Choroid plexus epithelial cell (primary cell): ENCODE measurements at regions not wholly inside any gene's neighbourhood (a gene's known extent, or its start where the extent isn't known, plus 50 kb on each side); places are given as distances from the start of the nearest gene placed in this dataset.

ENCODE experiments used
- DNase-seq: peaks from one replicate; pipeline ENCODE4 v3.0.0-alpha.2; 2010; ENCODE audit warnings: low read depth
- H3K4me3 ChIP-seq: 2 replicates; pipeline ENCODE4 v1.5.1; 2011; ENCODE audit warnings: low read depth, mild to moderate bottlenecking, control low read depth, low read length, moderate library complexity
- TF ChIP-seq, protein P1 (sequence below): conservative IDR thresholded peaks from 2 replicates; pipeline ENCODE4 v1.5.1; 2011; ENCODE audit warnings: low read depth, mild to moderate bottlenecking, control low read depth, inconsistent platforms, low read length, moderate library complexity

DNA sequence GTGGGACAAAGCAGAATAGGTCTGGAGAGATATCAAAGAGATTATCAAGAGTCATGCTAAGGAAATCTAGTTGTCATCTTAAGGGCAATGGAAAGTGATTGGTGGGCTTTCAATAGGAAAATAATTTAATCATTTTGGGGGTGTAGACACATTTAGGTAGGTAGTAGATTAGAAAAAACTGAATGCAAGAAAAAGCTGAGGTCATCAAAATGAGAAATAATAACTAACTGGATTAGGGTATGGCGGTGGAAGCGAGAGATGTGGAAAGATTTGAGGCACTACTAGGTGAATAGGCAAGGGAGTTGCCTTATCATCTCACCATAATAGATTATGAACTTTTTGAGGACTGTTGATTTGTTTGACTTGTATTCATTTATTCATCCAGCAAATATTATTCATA is 393.2 kb upstream of the ZNF608 start:
- H3K4me3 ChIP-seq, result no peak overlapping the region
- TF ChIP-seq, protein P1, sequence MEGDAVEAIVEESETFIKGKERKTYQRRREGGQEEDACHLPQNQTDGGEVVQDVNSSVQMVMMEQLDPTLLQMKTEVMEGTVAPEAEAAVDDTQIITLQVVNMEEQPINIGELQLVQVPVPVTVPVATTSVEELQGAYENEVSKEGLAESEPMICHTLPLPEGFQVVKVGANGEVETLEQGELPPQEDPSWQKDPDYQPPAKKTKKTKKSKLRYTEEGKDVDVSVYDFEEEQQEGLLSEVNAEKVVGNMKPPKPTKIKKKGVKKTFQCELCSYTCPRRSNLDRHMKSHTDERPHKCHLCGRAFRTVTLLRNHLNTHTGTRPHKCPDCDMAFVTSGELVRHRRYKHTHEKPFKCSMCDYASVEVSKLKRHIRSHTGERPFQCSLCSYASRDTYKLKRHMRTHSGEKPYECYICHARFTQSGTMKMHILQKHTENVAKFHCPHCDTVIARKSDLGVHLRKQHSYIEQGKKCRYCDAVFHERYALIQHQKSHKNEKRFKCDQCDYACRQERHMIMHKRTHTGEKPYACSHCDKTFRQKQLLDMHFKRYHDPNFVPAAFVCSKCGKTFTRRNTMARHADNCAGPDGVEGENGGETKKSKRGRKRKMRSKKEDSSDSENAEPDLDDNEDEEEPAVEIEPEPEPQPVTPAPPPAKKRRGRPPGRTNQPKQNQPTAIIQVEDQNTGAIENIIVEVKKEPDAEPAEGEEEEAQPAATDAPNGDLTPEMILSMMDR, result no peak

DNA sequence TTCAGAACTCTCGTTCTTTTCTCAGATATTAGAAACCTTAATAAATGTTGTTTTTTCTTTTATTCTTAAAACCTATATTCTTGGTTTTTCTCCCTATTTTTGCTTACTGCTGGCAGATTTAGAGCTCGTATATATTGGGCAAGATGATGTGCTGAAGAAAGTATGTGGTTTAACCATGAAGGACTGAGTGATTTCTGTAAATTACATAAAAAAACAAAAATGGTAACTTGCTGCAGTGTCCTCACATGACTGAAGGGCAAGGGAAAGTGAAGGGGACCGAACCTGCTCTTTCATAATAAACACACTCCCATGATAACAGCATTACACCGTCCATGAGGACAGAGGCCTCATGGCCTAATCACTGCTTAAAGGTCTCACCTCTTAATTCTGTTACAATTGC is 393.8 kb upstream of the ZNF608 start:
- TF ChIP-seq, protein P1, result no peak
- DNase-seq, result peak; percentile 14
- H3K4me3 ChIP-seq, result no peak overlapping the region

More for the DNA sequence above, 393.2 kb upstream of the ZNF608 start:
- DNase-seq, result no peak

DNA sequence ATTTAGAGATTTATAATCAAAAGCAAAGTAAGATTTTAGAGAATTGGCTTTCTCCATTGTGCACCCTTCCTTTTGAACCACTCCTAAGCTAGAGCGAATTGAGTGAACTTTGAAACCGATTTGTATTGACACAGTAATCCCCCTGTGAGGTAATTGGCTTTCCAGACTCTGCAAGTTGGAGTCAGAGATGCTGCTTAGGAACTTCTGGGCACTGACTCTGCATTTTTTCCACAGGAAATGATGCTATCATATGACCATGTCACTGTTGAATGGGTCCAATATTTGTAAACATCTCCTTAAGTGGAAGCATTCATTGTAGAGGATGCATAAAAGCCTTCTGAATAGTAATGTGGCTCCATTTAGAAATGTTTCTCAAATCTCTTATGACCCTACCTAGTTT is 394.4 kb upstream of the ZNF608 start:
- TF ChIP-seq, protein P1, result no peak
- peak; percentile 81 for DNase-seq

DNA sequence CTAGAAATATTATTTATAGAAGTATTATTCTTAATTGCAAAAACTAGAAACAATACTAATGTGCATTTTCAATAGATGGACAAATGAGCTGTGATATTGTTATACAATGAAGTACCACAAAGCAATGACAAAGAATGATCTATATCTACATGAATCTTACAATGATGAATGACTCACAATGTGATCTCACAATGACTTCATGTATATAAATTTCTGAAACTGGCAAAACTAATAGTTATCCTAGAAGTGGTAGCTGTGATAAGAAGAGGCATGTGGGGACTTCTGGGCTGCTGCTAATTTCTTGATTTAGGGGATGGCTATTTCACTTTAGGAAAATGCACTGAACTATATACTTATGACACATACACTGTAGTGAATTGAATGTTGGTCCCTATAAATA is 396.0 kb upstream of the ZNF608 start:
- no peak overlapping the region for H3K4me3 ChIP-seq
- no peak for DNase-seq
- TF ChIP-seq, protein P1, result no peak

More for the DNA sequence above, 394.4 kb upstream of the ZNF608 start:
- no peak overlapping the region for H3K4me3 ChIP-seq

DNA sequence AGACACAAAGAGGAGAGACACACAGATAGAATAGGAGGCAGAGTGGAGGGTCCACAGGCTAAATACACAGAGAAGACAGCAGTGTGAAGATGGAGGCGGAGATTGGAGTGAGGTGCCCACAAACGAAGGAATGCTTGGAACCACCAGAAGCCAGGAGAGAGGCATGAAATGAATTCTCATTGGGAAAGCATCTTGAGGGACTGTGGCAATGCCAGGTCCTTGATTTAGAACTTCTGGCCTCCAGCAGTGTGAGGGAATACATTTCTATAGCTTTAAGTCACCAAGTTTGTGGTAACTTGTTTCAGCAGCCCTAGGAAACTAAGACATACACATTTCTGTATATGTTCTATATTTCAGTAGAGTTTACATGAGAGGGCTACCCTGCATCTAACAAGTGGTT is 396.6 kb upstream of the ZNF608 start:
- TF ChIP-seq, protein P1, result no peak
- H3K4me3 ChIP-seq, result no peak overlapping the region
- DNase-seq, result no peak

DNA sequence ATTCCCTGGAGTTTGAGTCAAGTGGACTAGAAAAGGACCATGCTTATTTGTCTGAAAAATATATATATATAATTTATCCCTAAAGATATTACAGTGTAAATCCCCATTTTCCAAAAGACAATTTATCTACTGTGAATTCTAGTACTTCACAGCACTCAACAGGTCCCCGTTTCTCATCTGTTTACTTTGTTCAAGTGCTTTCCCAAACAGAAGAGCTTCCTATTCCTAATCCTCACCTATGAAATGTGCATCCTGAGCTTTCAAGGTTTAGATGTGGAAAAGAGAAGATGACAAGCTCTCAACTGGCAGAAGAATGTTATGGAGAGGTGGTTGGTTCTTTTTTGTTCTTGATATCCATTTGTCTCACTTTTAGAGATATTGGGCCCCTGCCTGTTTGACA is 401.6 kb upstream of the ZNF608 start:
- TF ChIP-seq, protein P1, result no peak
- H3K4me3 ChIP-seq, result no peak overlapping the region
- DNase-seq, result no peak

DNA sequence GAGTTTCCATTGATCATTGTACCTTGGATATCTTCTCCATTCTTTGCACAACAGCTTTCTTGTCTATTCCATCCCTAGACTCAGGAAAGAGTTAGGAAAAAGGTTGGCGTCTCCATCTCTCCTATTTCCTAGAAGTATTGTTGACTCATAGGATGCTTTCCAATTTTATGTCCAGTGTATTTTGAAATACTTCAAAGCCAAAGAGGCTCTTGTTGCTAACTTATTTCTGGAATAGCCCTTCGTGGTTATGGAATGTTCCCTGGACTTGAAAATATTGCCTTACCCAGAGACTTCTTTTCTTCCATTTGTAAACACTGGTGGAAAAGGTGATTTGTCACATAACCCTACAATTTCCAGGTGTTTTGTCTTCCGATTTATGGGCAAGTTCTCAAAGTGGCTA is 402.3 kb upstream of the ZNF608 start:
- TF ChIP-seq, protein P1, result no peak
- no peak overlapping the region for H3K4me3 ChIP-seq
- peak; percentile 2 for DNase-seq
